Breast epithelium (tissue), 3 donors: ENCODE measurements at regions not wholly inside any gene's neighbourhood (a gene's known extent, or its start where the extent isn't known, plus 50 kb on each side); places are given as distances from the start of the nearest gene placed in this dataset.

ENCODE experiments used
- CTCF ChIP-seq, 3 donors: fragments of 450-650 bp; IDR thresholded peaks; one replicate each; pipeline ENCODE4 v1.5.1; 2016 to 2017; ENCODE audit warnings: antibody characterized with exemption in 3 of 3, mild to moderate bottlenecking in 3 of 3, moderate library complexity in 3 of 3
- POLR2A ChIP-seq: fragments of 450-650 bp; IDR thresholded peaks from one replicate; pipeline ENCODE4 v1.6.1; 2016; ENCODE audit warnings: antibody characterized with exemption, mild to moderate bottlenecking, moderate library complexity
- POLR2AphosphoS5 ChIP-seq, 3 donors: sonication (generic); formaldehyde crosslinking; IDR thresholded peaks; one replicate each; pipeline ENCODE4 v1.6.1; 2017; ENCODE audit warnings: antibody characterized with exemption in 3 of 3

GRCh38 chr4:45578874-45579273 is 545.0 kb downstream of the GABRG1 start:
- no peak for TF ChIP-seq CTCF (IDR thresholded peaks at IDR 0.05)
- TF ChIP-seq POLR2A, result no peak
- no peak for TF ChIP-seq POLR2AphosphoS5 (IDR thresholded peaks at IDR 0.05)
